Breast epithelium (tissue), 3 donors: ENCODE measurements at regions not wholly inside any gene's neighbourhood (a gene's known extent, or its start where the extent isn't known, plus 50 kb on each side); places are given as distances from the start of the nearest gene placed in this dataset.

Experiments used
- CTCF ChIP-seq, 3 donors: fragments of 450-650 bp; IDR thresholded peaks; one replicate each; pipeline ENCODE4 v1.5.1; 2016 to 2017; ENCODE audit warnings: antibody characterized with exemption in 3 of 3, mild to moderate bottlenecking in 3 of 3, moderate library complexity in 3 of 3
- POLR2A ChIP-seq: fragments of 450-650 bp; IDR thresholded peaks from one replicate; pipeline ENCODE4 v1.6.1; 2016; ENCODE audit warnings: antibody characterized with exemption, mild to moderate bottlenecking, moderate library complexity

DNA sequence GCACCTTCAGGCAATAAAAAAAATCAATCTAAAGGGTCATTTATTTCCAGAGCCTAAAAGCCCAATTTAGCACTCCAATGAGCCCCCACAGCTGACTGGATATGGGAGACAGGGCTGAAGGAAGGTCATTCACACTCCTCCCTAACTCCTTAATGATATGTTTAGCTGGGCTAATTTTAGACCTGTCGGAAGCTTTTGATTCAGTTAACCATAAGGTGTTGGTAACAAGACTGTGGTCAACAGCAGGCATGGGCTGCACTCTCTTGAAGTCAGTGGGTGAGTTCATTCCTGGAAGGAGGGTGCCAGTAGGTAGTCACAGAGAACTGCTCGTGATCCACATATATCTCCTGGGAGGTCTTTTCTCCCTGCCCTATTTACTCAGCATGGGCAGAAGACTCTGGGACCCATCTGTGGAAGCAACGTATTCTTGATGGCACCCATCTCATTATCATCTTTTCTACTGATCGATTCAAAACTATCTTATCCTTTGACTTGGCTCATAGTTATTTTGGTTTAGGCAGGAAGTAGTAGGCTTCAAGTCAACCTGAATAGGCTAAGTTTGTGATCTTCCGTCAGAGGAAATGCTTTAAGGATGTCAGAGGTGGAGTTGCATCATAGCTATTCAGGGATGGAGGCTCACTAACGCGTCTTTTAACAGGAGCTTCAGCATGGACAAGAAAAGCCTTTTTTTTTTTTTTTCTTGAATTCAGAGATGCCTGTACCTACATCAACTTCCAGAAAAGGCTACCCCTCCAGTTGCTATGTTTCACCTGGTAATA is 367.7 kb upstream of the SLC30A5 start:
- TF ChIP-seq CTCF (IDR thresholded peaks at IDR 0.05) = no peak
- no peak for TF ChIP-seq POLR2A
